SU-DHL-6 (cell line): ENCODE measurements at regions not wholly inside any gene's neighbourhood (a gene's known extent, or its start where the extent isn't known, plus 50 kb on each side); places are given as distances from the start of the nearest gene placed in this dataset.

Experiments used
- EZH2phosphoT487 ChIP-seq: fragments of 200-600 bp; sonication (generic), shearing (Covaris generic); conservative IDR thresholded peaks from 2 replicates; pipeline ENCODE4 v1.6.1; 2018; ENCODE audit warnings: mild to moderate bottlenecking, antibody characterized with exemption, low read length, moderate library complexity, mixed read lengths
- TF ChIP-seq, protein P1 (sequence below): fragments of 200-600 bp; sonication (generic); IDR thresholded peaks from one replicate; pipeline ENCODE4 v1.5.1; 2017; ENCODE audit warnings: antibody characterized with exemption, mild to moderate bottlenecking, low read length, moderate library complexity; ENCODE audit not compliant: insufficient read depth, poor library complexity, severe bottlenecking

DNA sequence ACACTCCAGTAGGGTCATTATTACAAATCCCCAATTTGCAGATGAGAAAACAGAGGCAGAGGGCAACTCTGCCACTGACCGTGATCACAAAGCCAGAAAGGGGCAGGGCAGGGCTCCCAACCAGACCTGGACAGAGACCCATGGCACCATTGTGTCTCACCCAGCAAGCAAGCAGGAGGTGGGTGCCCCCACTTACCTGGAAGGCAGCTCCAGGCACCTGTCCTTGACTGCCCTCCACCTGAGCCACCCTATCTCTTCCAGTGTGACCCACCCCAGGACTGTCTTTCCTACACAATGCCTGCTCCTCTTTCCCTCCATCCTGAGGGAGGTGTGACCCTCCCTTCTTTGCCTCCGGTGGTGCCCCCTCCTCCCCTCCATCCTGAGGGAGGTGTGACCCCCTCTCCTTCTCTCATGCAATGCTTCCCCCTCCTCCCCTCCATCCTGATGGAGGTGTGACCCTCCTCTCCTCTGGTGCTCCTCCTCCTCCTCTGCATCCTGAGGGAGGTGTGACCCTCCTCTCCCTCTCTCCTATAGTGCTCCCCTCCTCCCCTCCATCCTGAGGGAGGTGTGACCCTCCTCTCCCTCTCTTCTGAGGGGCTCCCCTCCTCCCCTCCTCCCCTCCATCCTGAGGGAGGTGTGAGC is 198.0 kb downstream of the MED10 start:
- TF ChIP-seq, protein P1, sequence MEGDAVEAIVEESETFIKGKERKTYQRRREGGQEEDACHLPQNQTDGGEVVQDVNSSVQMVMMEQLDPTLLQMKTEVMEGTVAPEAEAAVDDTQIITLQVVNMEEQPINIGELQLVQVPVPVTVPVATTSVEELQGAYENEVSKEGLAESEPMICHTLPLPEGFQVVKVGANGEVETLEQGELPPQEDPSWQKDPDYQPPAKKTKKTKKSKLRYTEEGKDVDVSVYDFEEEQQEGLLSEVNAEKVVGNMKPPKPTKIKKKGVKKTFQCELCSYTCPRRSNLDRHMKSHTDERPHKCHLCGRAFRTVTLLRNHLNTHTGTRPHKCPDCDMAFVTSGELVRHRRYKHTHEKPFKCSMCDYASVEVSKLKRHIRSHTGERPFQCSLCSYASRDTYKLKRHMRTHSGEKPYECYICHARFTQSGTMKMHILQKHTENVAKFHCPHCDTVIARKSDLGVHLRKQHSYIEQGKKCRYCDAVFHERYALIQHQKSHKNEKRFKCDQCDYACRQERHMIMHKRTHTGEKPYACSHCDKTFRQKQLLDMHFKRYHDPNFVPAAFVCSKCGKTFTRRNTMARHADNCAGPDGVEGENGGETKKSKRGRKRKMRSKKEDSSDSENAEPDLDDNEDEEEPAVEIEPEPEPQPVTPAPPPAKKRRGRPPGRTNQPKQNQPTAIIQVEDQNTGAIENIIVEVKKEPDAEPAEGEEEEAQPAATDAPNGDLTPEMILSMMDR: no peak
- no peak for TF ChIP-seq EZH2phosphoT487
